Myocyte (in vitro differentiated cells): ENCODE measurements at regions not wholly inside any gene's neighbourhood (a gene's known extent, or its start where the extent isn't known, plus 50 kb on each side); places are given as distances from the start of the nearest gene placed in this dataset.

Source experiments
- DNase-seq: peaks from one replicate; pipeline ENCODE4 v3.0.0-alpha.2; 2012; ENCODE audit warnings: low read depth

- no peak for DNase-seq
Measured at GRCh38 chr21:16071761-16072160, 342.0 kb downstream of the USP25 start.

GRCh38 chr21:16072221-16072620 is 342.4 kb downstream of the USP25 start:
- DNase-seq = no peak

- DNase-seq = no peak
Measured at GRCh38 chr21:16072737-16073136, 343.0 kb downstream of the USP25 start.

- no peak for DNase-seq
Measured at GRCh38 chr21:16073586-16073985, 343.8 kb downstream of the USP25 start.

- no peak for DNase-seq
Measured at GRCh38 chr21:16074950-16075489, 345.2 kb downstream of the USP25 start.

GRCh38 chr21:16075649-16076282 is 346.0 kb downstream of the USP25 start:
- no peak for DNase-seq

GRCh38 chr21:16076465-16076864 is 346.7 kb downstream of the USP25 start:
- DNase-seq = no peak

- no peak for DNase-seq
Measured at GRCh38 chr21:16078382-16078781, 348.6 kb downstream of the USP25 start.

GRCh38 chr21:16079830-16080229 is 350.0 kb downstream of the USP25 start:
- DNase-seq = no peak

- no peak for DNase-seq
Measured at GRCh38 chr21:16081304-16081703, 351.5 kb downstream of the USP25 start.

GRCh38 chr21:16082038-16082816 is 352.4 kb downstream of the USP25 start:
- DNase-seq = peak; percentile 54

- DNase-seq = peak; percentile 86
Measured at GRCh38 chr21:16084776-16085364, 355.1 kb downstream of the USP25 start.

- DNase-seq = peak; percentile 57
Measured at GRCh38 chr21:16085421-16085820, 355.6 kb downstream of the USP25 start.

- DNase-seq = peak; percentile 11
Measured at GRCh38 chr21:16086121-16086520, 356.3 kb downstream of the USP25 start.

GRCh38 chr21:16086936-16087335 is 357.2 kb downstream of the USP25 start:
- DNase-seq = peak; percentile 8

- no peak for DNase-seq
Measured at GRCh38 chr21:16087523-16087922, 357.7 kb downstream of the USP25 start.

GRCh38 chr21:16088056-16088455 is 358.3 kb downstream of the USP25 start:
- DNase-seq = no peak

GRCh38 chr21:16095005-16095404 is 365.2 kb downstream of the USP25 start:
- DNase-seq = no peak

GRCh38 chr21:16096988-16097387 is 367.2 kb downstream of the USP25 start:
- DNase-seq = no peak

GRCh38 chr21:16102113-16102512 is 372.3 kb downstream of the USP25 start:
- DNase-seq = no peak

- no peak for DNase-seq
Measured at GRCh38 chr21:16108561-16109075, 378.8 kb downstream of the USP25 start.
